Keratinocyte (primary cell): ENCODE measurements at regions not wholly inside any gene's neighbourhood (a gene's known extent, or its start where the extent isn't known, plus 50 kb on each side); places are given as distances from the start of the nearest gene placed in this dataset.

Source experiments
- DNase-seq: peaks from one replicate; pipeline ENCODE4 v3.0.0-alpha.2; 2011; ENCODE audit warnings: low read depth, missing footprints, low spot score
- FAIRE-seq: peaks from 2 replicates; lab custom pipeline; 2011; peaks lifted over from hg19 to GRCh38; lab: Jason Lieb, UNC
- H2AFZ ChIP-seq: 2 replicates; pipeline ENCODE4 v1.6.0; 2012; ENCODE audit warnings: low read length, control low read depth, inconsistent platforms; ENCODE audit not compliant: control insufficient read depth
- H3K27ac ChIP-seq: 2 replicates; pipeline ENCODE4 v1.5.1; 2011; ENCODE audit warnings: low read length; ENCODE audit not compliant: control insufficient read depth, insufficient read depth
- H3K27me3 ChIP-seq: 3 replicates; pipeline ENCODE4 v1.6.0; 2011; ENCODE audit warnings: low read length; ENCODE audit not compliant: control insufficient read depth, insufficient read depth; ENCODE audit errors: extremely low read depth
- H3K36me3 ChIP-seq, 2 experiments: 2 replicates in 1 of 2; 3 replicates in 1 of 2; pipeline ENCODE4 v1.5.1; 2011; ENCODE audit warnings: low read length in 2 of 2, mild to moderate bottlenecking in 1 of 2; ENCODE audit not compliant: control insufficient read depth in 2 of 2, insufficient read depth in 2 of 2; ENCODE audit errors: extremely low read depth in 1 of 2
- H3K4me1 ChIP-seq: 3 replicates; pipeline ENCODE4 v1.5.1; 2011; ENCODE audit warnings: low read length; ENCODE audit not compliant: control insufficient read depth, insufficient read depth; ENCODE audit errors: extremely low read depth
- H3K4me2 ChIP-seq: 3 replicates; pipeline ENCODE4 v1.6.0; 2011; ENCODE audit warnings: low read depth, low read length; ENCODE audit not compliant: control insufficient read depth, insufficient read depth; ENCODE audit errors: extremely low read depth
- H3K4me3 ChIP-seq, 3 experiments: fragments of 200-600 bp in 1 of 3; sonication (generic) in 1 of 3; 2 replicates in 2 of 3; 3 replicates in 1 of 3; pipeline ENCODE4 v1.5.1; 2011 to 2016; ENCODE audit warnings: low read length in 3 of 3, mild to moderate bottlenecking in 3 of 3, control low read depth in 2 of 3, inconsistent platforms in 1 of 3, low read depth in 1 of 3, mixed read lengths in 1 of 3, mixed run types in 1 of 3, moderate library complexity in 1 of 3; ENCODE audit not compliant: control insufficient read depth in 2 of 3, insufficient read depth in 2 of 3; ENCODE audit errors: extremely low read depth in 1 of 3
- H3K79me2 ChIP-seq: 2 replicates; pipeline ENCODE4 v1.6.0; 2012; ENCODE audit warnings: low read length; ENCODE audit not compliant: control insufficient read depth, insufficient read depth
- H3K9ac ChIP-seq: 3 replicates; pipeline ENCODE4 v1.6.0; 2011; ENCODE audit warnings: low read length; ENCODE audit not compliant: control insufficient read depth, insufficient read depth; ENCODE audit errors: extremely low read depth
- H3K9me1 ChIP-seq: 3 replicates; pipeline ENCODE4 v1.6.0; 2011; ENCODE audit warnings: low read length; ENCODE audit not compliant: control insufficient read depth, insufficient read depth; ENCODE audit errors: extremely low read depth
- H3K9me3 ChIP-seq: 2 replicates; pipeline ENCODE4 v1.5.1; 2012; ENCODE audit warnings: low read depth, low read length; ENCODE audit not compliant: control insufficient read depth
- H4K20me1 ChIP-seq: 3 replicates; pipeline ENCODE4 v1.6.0; 2011; ENCODE audit warnings: low read length; ENCODE audit not compliant: control insufficient read depth, insufficient read depth; ENCODE audit errors: extremely low read depth
- CTCF ChIP-seq, 3 experiments: IDR thresholded peaks in 1 of 3; conservative IDR thresholded peaks in 1 of 3; optimal IDR thresholded peaks in 1 of 3; 2 replicates in 2 of 3; 3 replicates in 1 of 3; pipeline versions ENCODE3 to v1.5.1; 2011; ENCODE audit warnings: low read length in 3 of 3, mild to moderate bottlenecking in 3 of 3, moderate library complexity in 2 of 3, control low read depth in 1 of 3, inconsistent platforms in 1 of 3; ENCODE audit not compliant: insufficient read depth in 2 of 3; ENCODE audit errors: extremely low read depth in 1 of 3
- EZH2 ChIP-seq: IDR thresholded peaks from one replicate; pipeline ENCODE4 v1.6.1; 2012; ENCODE audit warnings: inconsistent platforms, mild to moderate bottlenecking, low read length, moderate library complexity
- dilution Hi-C: fragments of 300-500 bp; cut with MboI; formaldehyde crosslinking; loops from one replicate; pipeline ENCODE4 v1.7.0; 2020; ENCODE audit warnings: low sequenced_read_pairs; ENCODE audit not compliant: extremely low pct_ligation_motif_present

GRCh38 chr17:15112846-15113617 is 152.1 kb downstream of the PMP22 start:
- Histone ChIP-seq H3K4me3 (no peak overlapping the region), H3K9me1 (no peaks in the 10 kb centered on the region), H3K4me1 (no peaks in the 10 kb centered on the region), H3K4me2 (no peak overlapping the region), H4K20me1 (no peaks in the 10 kb centered on the region), H3K9ac (no peak overlapping the region), H2AFZ (no peak overlapping the region), H3K9me3 (no peaks in the 10 kb centered on the region), H3K79me2 (no peaks in the 10 kb centered on the region), H3K36me3 (no peaks in the 10 kb centered on the region), H3K27me3 (peaks cover 2% of the 10 kb centered on the region), H3K27ac (no peak overlapping the region)
- dilution Hi-C loops: no loop called here
- TF ChIP-seq EZH2 (no peak), CTCF (optimal IDR thresholded peaks at IDR 0.05 in 1 of 3, IDR thresholded peaks at IDR 0.05 in 1 of 3, conservative IDR thresholded peaks at IDR 0.05 in 1 of 3; ENCODE audit: extremely low read depth in 1 of 3, insufficient read depth in 2 of 3, low read length in 3 of 3) (no peak)
- DNase-seq (no peak), FAIRE-seq (no peak)

GRCh38 chr17:15109608-15110007 is 155.5 kb downstream of the PMP22 start:
- no peak overlapping the region for H2AFZ ChIP-seq
- no peak overlapping the region for H3K4me2 ChIP-seq
- no peak overlapping the region for H3K9ac ChIP-seq
- DNase-seq (no peak), FAIRE-seq (no peak)
- no peaks in the 10 kb centered on the region for H3K79me2 ChIP-seq
- TF ChIP-seq EZH2: no peak
- no peak for TF ChIP-seq CTCF (optimal IDR thresholded peaks at IDR 0.05 in 1 of 3, IDR thresholded peaks at IDR 0.05 in 1 of 3, conservative IDR thresholded peaks at IDR 0.05 in 1 of 3; ENCODE audit: extremely low read depth in 1 of 3, insufficient read depth in 2 of 3, low read length in 3 of 3)
- H3K27me3 ChIP-seq: no peaks in the 10 kb centered on the region
- dilution Hi-C loops: no loop called here
- no peak overlapping the region for H3K27ac ChIP-seq
- H3K9me3 ChIP-seq: no peaks in the 10 kb centered on the region
- no peak overlapping the region for H3K4me3 ChIP-seq
- H3K36me3 ChIP-seq: no peaks in the 10 kb centered on the region
- no peaks in the 10 kb centered on the region for H4K20me1 ChIP-seq
- no peaks in the 10 kb centered on the region for H3K9me1 ChIP-seq
- peaks cover 10% of the 10 kb centered on the region for H3K4me1 ChIP-seq
